Tibial artery (tissue), 4 donors: ENCODE measurements at regions not wholly inside any gene's neighbourhood (a gene's known extent, or its start where the extent isn't known, plus 50 kb on each side); places are given as distances from the start of the nearest gene placed in this dataset.

Experiments used
- DNase-seq, 2 donors: peaks; one replicate each; pipeline ENCODE4 v3.0.0-alpha.2; 2019
- H3K27ac ChIP-seq, 2 donors: fragments of 200-600 bp; sonication (generic) in 1 of 2; 1 replicate in 1 of 2; 2 replicates in 1 of 2; pipeline ENCODE4 v1.5.1; 2018 to 2019; ENCODE audit warnings: mild to moderate bottlenecking in 1 of 2
- H3K27me3 ChIP-seq, 2 donors: fragments of 200-600 bp; sonication (generic) in 1 of 2; one replicate each; pipeline versions ENCODE4 v1.5.1 to v1.6.0; 2016 to 2019
- H3K36me3 ChIP-seq, 3 donors: fragments of 200-600 bp; sonication (generic) in 2 of 3; one replicate each; pipeline ENCODE4 v1.5.1; 2016 to 2019; ENCODE audit warnings: mild to moderate bottlenecking in 2 of 3
- H3K4me1 ChIP-seq, 4 donors: fragments of 200-600 bp; sonication (generic) in 2 of 4; 1 replicate in 3 of 4; 2 replicates in 1 of 4; pipeline ENCODE4 v1.5.1; 2016 to 2019
- H3K4me3 ChIP-seq, 2 donors: fragments of 200-600 bp; sonication (generic) in 1 of 2; 1 replicate in 1 of 2; 2 replicates in 1 of 2; pipeline ENCODE4 v1.5.1; 2018 to 2019; ENCODE audit warnings: mild to moderate bottlenecking in 2 of 2
- H3K9me3 ChIP-seq, 3 donors: fragments of 200-600 bp; sonication (generic) in 1 of 3; one replicate each; pipeline ENCODE4 v1.5.1; 2016 to 2019
- intact Hi-C: fragments of 100-400 bp; cut with DNase I; formaldehyde crosslinking; loops from one replicate; pipeline ENCODE4 v1.15.0; 2023; ENCODE audit warnings: low total_unique reads
- TF ChIP-seq, protein P1 (sequence below), 2 experiments: fragments of 200-600 bp in 1 of 2; fragments of 450-650 bp in 1 of 2; IDR thresholded peaks; one replicate each; pipeline ENCODE4 v1.5.1; 2017 to 2019; ENCODE audit warnings: antibody characterized with exemption in 2 of 2, mild to moderate bottlenecking in 1 of 2, moderate library complexity in 1 of 2

DNA sequence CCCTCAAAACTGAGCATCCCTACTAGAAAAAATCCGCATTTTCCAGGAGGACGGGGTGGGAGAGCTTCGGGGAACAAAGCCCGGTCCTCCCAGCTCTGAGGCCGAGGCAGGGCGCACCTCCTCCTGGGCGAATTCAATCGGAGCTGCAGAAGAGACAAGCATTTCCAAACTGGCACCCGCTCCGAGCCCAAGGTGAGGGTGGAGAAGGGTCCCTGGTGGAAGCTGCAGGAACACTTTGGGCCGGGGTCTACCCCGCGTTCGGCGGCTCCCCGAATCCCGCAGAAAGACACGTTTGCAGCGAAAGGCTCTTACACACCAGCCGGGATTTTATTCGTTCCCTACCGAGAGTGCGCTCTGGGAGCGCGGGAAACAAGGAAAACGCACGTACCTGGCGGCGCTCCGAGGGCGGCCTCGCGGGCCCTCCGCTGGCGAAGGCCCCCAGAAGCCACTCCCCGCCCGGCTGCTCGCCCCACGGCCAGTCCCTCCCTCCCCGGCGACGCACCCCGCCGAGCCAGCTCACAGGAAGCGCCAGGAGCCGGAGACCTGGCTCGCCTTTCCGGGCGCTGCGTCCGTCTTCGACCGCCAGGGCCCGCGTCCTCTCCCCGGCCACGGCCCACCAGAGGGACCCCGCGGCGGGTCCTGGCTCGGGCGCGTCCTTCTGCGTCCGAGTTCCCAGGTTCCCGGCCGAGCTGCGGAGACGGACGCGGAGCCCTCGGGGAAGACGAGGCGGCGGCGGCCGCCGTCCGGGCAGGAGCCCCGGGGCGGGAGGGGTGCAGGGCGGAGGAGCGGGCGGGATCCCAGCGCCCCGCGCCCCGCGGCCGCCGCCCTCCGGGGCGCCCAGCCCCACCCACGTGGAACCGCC is 49.8 kb upstream of the BAHCC1 start:
- Histone ChIP-seq H3K27me3 (peaks cover 0 to 7% of the 10 kb centered on the region in 2 donors), H3K9me3 (no peaks in the 10 kb centered on the region), H3K4me3 (peak overlapping the region; percentile 69 to 77), H3K36me3 (no peaks in the 10 kb centered on the region), H3K27ac (peak overlapping the region; percentile 92 to 93), H3K4me1 (peaks cover 0 to 49% (median 33%) of the 10 kb centered on the region in 4 donors)
- intact Hi-C loops = no loop called here
- DNase-seq = peak; percentile 88 to 94
- TF ChIP-seq, protein P1, sequence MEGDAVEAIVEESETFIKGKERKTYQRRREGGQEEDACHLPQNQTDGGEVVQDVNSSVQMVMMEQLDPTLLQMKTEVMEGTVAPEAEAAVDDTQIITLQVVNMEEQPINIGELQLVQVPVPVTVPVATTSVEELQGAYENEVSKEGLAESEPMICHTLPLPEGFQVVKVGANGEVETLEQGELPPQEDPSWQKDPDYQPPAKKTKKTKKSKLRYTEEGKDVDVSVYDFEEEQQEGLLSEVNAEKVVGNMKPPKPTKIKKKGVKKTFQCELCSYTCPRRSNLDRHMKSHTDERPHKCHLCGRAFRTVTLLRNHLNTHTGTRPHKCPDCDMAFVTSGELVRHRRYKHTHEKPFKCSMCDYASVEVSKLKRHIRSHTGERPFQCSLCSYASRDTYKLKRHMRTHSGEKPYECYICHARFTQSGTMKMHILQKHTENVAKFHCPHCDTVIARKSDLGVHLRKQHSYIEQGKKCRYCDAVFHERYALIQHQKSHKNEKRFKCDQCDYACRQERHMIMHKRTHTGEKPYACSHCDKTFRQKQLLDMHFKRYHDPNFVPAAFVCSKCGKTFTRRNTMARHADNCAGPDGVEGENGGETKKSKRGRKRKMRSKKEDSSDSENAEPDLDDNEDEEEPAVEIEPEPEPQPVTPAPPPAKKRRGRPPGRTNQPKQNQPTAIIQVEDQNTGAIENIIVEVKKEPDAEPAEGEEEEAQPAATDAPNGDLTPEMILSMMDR (IDR thresholded peaks at IDR 0.05) = peak; percentile 32 to 63
